ENCODE measurements at regions not wholly inside any gene's neighbourhood (a gene's known extent, or its start where the extent isn't known, plus 50 kb on each side); places are given as distances from the start of the nearest gene placed in this dataset.
"Not testable (repeated sequence)": the region's sequence is repeated elsewhere in the genome, so short reads cannot be mapped to it uniquely, and the experiment has no call there.

- no peaks in the 10 kb centered on the region for H3K36me3 ChIP-seq (replicated peaks)
- no peaks in the 10 kb centered on the region for H3K27me3 ChIP-seq (ENCODE audit: low read depth)
- in situ Hi-C loops (cut with MboI; ENCODE audit: low sequenced_read_pairs), result no loop called here
- H3K4me3 ChIP-seq, result no peak overlapping the region
- DNase-seq (ENCODE audit: low spot score in 2 of 2), result no peak
- H3K4me1 ChIP-seq, result no peaks in the 10 kb centered on the region
- H3K9me3 ChIP-seq, result no peaks in the 10 kb centered on the region
These were observed 1213.9 kb downstream of the OTOL1 start for GRCh38 chr3:162710332-162711112.

- H3K4me1 ChIP-seq; H3K9me3 ChIP-seq; H3K27me3 ChIP-seq (ENCODE audit: low read depth); in situ Hi-C loops (cut with MboI; ENCODE audit: low sequenced_read_pairs); DNase-seq (ENCODE audit: low spot score in 2 of 2); H3K36me3 ChIP-seq (replicated peaks); H3K4me3 ChIP-seq: not testable (repeated sequence)
These were observed 1220.5 kb downstream of the OTOL1 start for GRCh38 chr3:162717074-162717473.

- H3K4me3 ChIP-seq, result no peak overlapping the region
- H3K36me3 ChIP-seq (replicated peaks), result no peaks in the 10 kb centered on the region
- H3K27me3 ChIP-seq (ENCODE audit: low read depth), result no peaks in the 10 kb centered on the region
- no peaks in the 10 kb centered on the region for H3K9me3 ChIP-seq
- in situ Hi-C loops (cut with MboI; ENCODE audit: low sequenced_read_pairs), result no loop called here
- no peak for DNase-seq (ENCODE audit: low spot score in 2 of 2)
- H3K4me1 ChIP-seq, result peaks cover 11% of the 10 kb centered on the region; the same call in 1 of the 2 replicates
These were observed 1222.1 kb downstream of the OTOL1 start for GRCh38 chr3:162718697-162719096.

GRCh38 chr3:162719684-162720341, 1223.2 kb downstream of the OTOL1 start:
- DNase-seq (ENCODE audit: low spot score in 2 of 2), result no peak
- H3K9me3 ChIP-seq, result no peaks in the 10 kb centered on the region
- in situ Hi-C loops (cut with MboI; ENCODE audit: low sequenced_read_pairs), result no loop called here

GRCh38 chr3:162721736-162722135, 1225.1 kb downstream of the OTOL1 start:
- in situ Hi-C loops (cut with MboI; ENCODE audit: low sequenced_read_pairs), result no loop called here
- Histone ChIP-seq H3K4me3 (no peak overlapping the region), H3K27me3 (ENCODE audit: low read depth) (no peaks in the 10 kb centered on the region), H3K9me3 (no peaks in the 10 kb centered on the region), H3K4me1 (peaks cover 11% of the 10 kb centered on the region; the same call in 1 of the 2 replicates), H3K36me3 (replicated peaks) (no peaks in the 10 kb centered on the region)
- peak in 1 of 2 experiments; percentile 73 for DNase-seq (ENCODE audit: low spot score in 2 of 2)

More at GRCh38 chr3:162719684-162720341, 1223.2 kb downstream of the OTOL1 start:
- no peaks in the 10 kb centered on the region for H3K27me3 ChIP-seq (ENCODE audit: low read depth)
- no peak overlapping the region for H3K4me3 ChIP-seq
- H3K36me3 ChIP-seq (replicated peaks), result no peaks in the 10 kb centered on the region
- peaks cover 11% of the 10 kb centered on the region; the same call in 1 of the 2 replicates for H3K4me1 ChIP-seq

- no peaks in the 10 kb centered on the region for H3K27me3 ChIP-seq (ENCODE audit: low read depth)
- no peaks in the 10 kb centered on the region for H3K36me3 ChIP-seq (replicated peaks)
- no peaks in the 10 kb centered on the region for H3K9me3 ChIP-seq
- H3K4me1 ChIP-seq, result peaks cover 11% of the 10 kb centered on the region; the same call in 1 of the 2 replicates
- H3K4me3 ChIP-seq, result no peak overlapping the region
- in situ Hi-C loops (cut with MboI; ENCODE audit: low sequenced_read_pairs), result no loop called here
- no peak for DNase-seq (ENCODE audit: low spot score in 2 of 2)
These were observed 1225.7 kb downstream of the OTOL1 start for GRCh38 chr3:162722337-162722736.

- H3K36me3 ChIP-seq (replicated peaks); H3K9me3 ChIP-seq; H3K4me3 ChIP-seq; in situ Hi-C loops (cut with MboI; ENCODE audit: low sequenced_read_pairs); DNase-seq (ENCODE audit: low spot score in 2 of 2); H3K27me3 ChIP-seq (ENCODE audit: low read depth): not testable (repeated sequence)
- H3K4me1 ChIP-seq, result peaks cover 11% of the 10 kb centered on the region; the same call in 1 of the 2 replicates
These were observed 1226.2 kb downstream of the OTOL1 start for GRCh38 chr3:162722796-162723195.

GRCh38 chr3:162729686-162730085, 1233.1 kb downstream of the OTOL1 start:
- H3K36me3 ChIP-seq (replicated peaks), result no peaks in the 10 kb centered on the region
- in situ Hi-C loops (cut with MboI; ENCODE audit: low sequenced_read_pairs), result no loop called here
- DNase-seq (ENCODE audit: low spot score in 2 of 2), result no peak
- no peaks in the 10 kb centered on the region for H3K27me3 ChIP-seq (ENCODE audit: low read depth)
- no peaks in the 10 kb centered on the region for H3K9me3 ChIP-seq
- H3K4me1 ChIP-seq, result no peaks in the 10 kb centered on the region
- H3K4me3 ChIP-seq, result no peak overlapping the region

- in situ Hi-C loops (cut with MboI; ENCODE audit: low sequenced_read_pairs); DNase-seq (ENCODE audit: low spot score in 2 of 2); H3K9me3 ChIP-seq; H3K4me1 ChIP-seq; H3K27me3 ChIP-seq (ENCODE audit: low read depth); H3K4me3 ChIP-seq; H3K36me3 ChIP-seq (replicated peaks): not testable (repeated sequence)
These were observed 1235.4 kb downstream of the OTOL1 start for GRCh38 chr3:162731961-162732360.

- Histone ChIP-seq H3K36me3 (replicated peaks) (no peaks in the 10 kb centered on the region), H3K9me3 (no peaks in the 10 kb centered on the region), H3K27me3 (ENCODE audit: low read depth) (no peaks in the 10 kb centered on the region), H3K4me1 (0 out of 2 replicates have a peak, but pooled peaks cover 3% of the 10 kb centered on the region), H3K4me3 (no peak overlapping the region)
- peak in 1 of 2 experiments; percentile 41 for DNase-seq (ENCODE audit: low spot score in 2 of 2)
- in situ Hi-C loops (cut with MboI; ENCODE audit: low sequenced_read_pairs), result no loop called here
These were observed 1242.2 kb downstream of the OTOL1 start for GRCh38 chr3:162738784-162739183.

GRCh38 chr3:162740941-162741596, 1244.5 kb downstream of the OTOL1 start:
- DNase-seq (ENCODE audit: low spot score in 2 of 2), result no peak
- Histone ChIP-seq H3K27me3 (ENCODE audit: low read depth) (no peaks in the 10 kb centered on the region), H3K36me3 (replicated peaks) (no peaks in the 10 kb centered on the region), H3K4me3 (no peak overlapping the region), H3K9me3 (no peaks in the 10 kb centered on the region), H3K4me1 (peaks cover 7% of the 10 kb centered on the region; the same call in 1 of the 2 replicates)
- in situ Hi-C loops (cut with MboI; ENCODE audit: low sequenced_read_pairs), result no loop called here

- Histone ChIP-seq H3K36me3 (replicated peaks) (no peaks in the 10 kb centered on the region), H3K9me3 (no peaks in the 10 kb centered on the region), H3K4me1 (peaks cover 7% of the 10 kb centered on the region; the same call in 1 of the 2 replicates), H3K4me3 (no peak overlapping the region), H3K27me3 (ENCODE audit: low read depth) (no peaks in the 10 kb centered on the region)
- in situ Hi-C loops (cut with MboI; ENCODE audit: low sequenced_read_pairs), result no loop called here
- DNase-seq (ENCODE audit: low spot score in 2 of 2), result no peak
These were observed 1245.6 kb downstream of the OTOL1 start for GRCh38 chr3:162742159-162742717.

GRCh38 chr3:162743091-162743490, 1246.5 kb downstream of the OTOL1 start:
- Histone ChIP-seq H3K36me3 (replicated peaks) (no peaks in the 10 kb centered on the region), H3K9me3 (no peaks in the 10 kb centered on the region), H3K27me3 (ENCODE audit: low read depth) (no peaks in the 10 kb centered on the region), H3K4me3 (no peak overlapping the region), H3K4me1 (peaks cover 7% of the 10 kb centered on the region; the same call in 1 of the 2 replicates)
- in situ Hi-C loops (cut with MboI; ENCODE audit: low sequenced_read_pairs), result no loop called here
- no peak for DNase-seq (ENCODE audit: low spot score in 2 of 2)
